IMR-90 (cell line): ENCODE measurements at regions not wholly inside any gene's neighbourhood (a gene's known extent, or its start where the extent isn't known, plus 50 kb on each side); places are given as distances from the start of the nearest gene placed in this dataset.

ENCODE experiments used
- ATAC-seq: fragments of 200-7000 bp; cut with Tn5 transposase; 2 replicates; pipeline ENCODE4 v1.9.1; 2020; ENCODE audit warnings: low read depth, mild to moderate bottlenecking, moderate library complexity
- BruUV-seq: library from RNA; stranded (reverse); fragments of 400-500 nt; replicated peaks from 2 replicates; lab custom pipeline; 2021; lab: Mats Ljungman, UMichigan
- CTCF ChIA-PET: fragments of 300-600 bp; formaldehyde crosslinking; extraction: SDS; loops from one replicate; lab custom pipeline; 2021; ENCODE audit warnings: antibody characterized with exemption; lab: Yijun Ruan, JAX
- POLR2A ChIA-PET: fragments of 300-600 bp; sonication (Branson Sonifier 250); formaldehyde crosslinking; loops from one replicate; lab custom pipeline; 2022; ENCODE audit warnings: antibody characterized with exemption; ENCODE audit not compliant: unreplicated experiment; lab: Charles Lee
- DNase-seq: peaks from one replicate; pipeline ENCODE4 v3.0.0; 2013
- H2AFZ ChIP-seq: replicated peaks from 2 replicates; pipeline ENCODE3; 2013; ENCODE audit warnings: low read length, mild to moderate bottlenecking; ENCODE audit not compliant: poor library complexity
- H2AK5ac ChIP-seq: 2 replicates; pipeline ENCODE4 v1.6.1; 2013; ENCODE audit warnings: low read depth, low read length, inconsistent platforms
- H2AK9ac ChIP-seq: replicated peaks from 2 replicates; pipeline ENCODE3; 2013; ENCODE audit warnings: mild to moderate bottlenecking, low read depth, low read length, moderate library complexity; ENCODE audit not compliant: poor library complexity
- H2BK120ac ChIP-seq: 2 replicates; pipeline ENCODE4 v1.6.1; 2013; ENCODE audit warnings: low read depth, low read length, inconsistent platforms
- H2BK15ac ChIP-seq: 3 replicates; pipeline ENCODE4 v1.6.1; 2013; ENCODE audit warnings: low read depth, low read length, inconsistent platforms
- H2BK20ac ChIP-seq: 2 replicates; pipeline ENCODE4 v1.6.1; 2013; ENCODE audit warnings: low read depth, mild to moderate bottlenecking, inconsistent platforms, low read length, moderate library complexity
- H2BK5ac ChIP-seq: 2 replicates; pipeline ENCODE4 v1.6.1; 2013; ENCODE audit warnings: mild to moderate bottlenecking, low read depth, low read length, inconsistent platforms; ENCODE audit not compliant: poor library complexity, severe bottlenecking
- H3K14ac ChIP-seq: replicated peaks from 2 replicates; pipeline ENCODE4 v1.6.1; 2013; ENCODE audit warnings: low read depth, low read length, inconsistent platforms
- H3K18ac ChIP-seq: 2 replicates; pipeline ENCODE4 v1.6.1; 2013; ENCODE audit warnings: low read depth, low read length, control low read depth
- H3K23ac ChIP-seq: 2 replicates; pipeline ENCODE4 v1.6.1; 2013; ENCODE audit warnings: low read depth, low read length, inconsistent platforms
- H3K27ac ChIP-seq: 2 replicates; pipeline ENCODE4 v1.5.1; 2013; ENCODE audit warnings: mild to moderate bottlenecking, control low read depth, low read length; ENCODE audit not compliant: insufficient read depth
- H3K27me3 ChIP-seq: 2 replicates; pipeline ENCODE4 v1.6.1; 2013; ENCODE audit warnings: low read length; ENCODE audit not compliant: control insufficient read depth, insufficient read depth
- H3K36me3 ChIP-seq: 2 replicates; pipeline ENCODE4 v1.6.1; 2013; ENCODE audit warnings: low read length, mixed read lengths; ENCODE audit not compliant: control insufficient read depth, insufficient read depth
- H3K4ac ChIP-seq: 2 replicates; pipeline ENCODE4 v1.6.1; 2013; ENCODE audit warnings: low read depth, low read length, inconsistent platforms
- H3K4me1 ChIP-seq: 2 replicates; pipeline ENCODE4 v1.6.1; 2013; ENCODE audit warnings: low read length, mixed read lengths; ENCODE audit not compliant: control insufficient read depth, insufficient read depth
- H3K4me2 ChIP-seq: 2 replicates; pipeline ENCODE4 v1.6.1; 2013; ENCODE audit warnings: low read depth, mild to moderate bottlenecking, control low read depth, low read length, moderate library complexity
- H3K4me3 ChIP-seq: 2 replicates; pipeline ENCODE4 v1.5.1; 2013; ENCODE audit warnings: low read depth, mild to moderate bottlenecking, control low read depth, low read length, moderate library complexity; ENCODE audit not compliant: insufficient read depth
- H3K56ac ChIP-seq: 2 replicates; pipeline ENCODE4 v1.6.1; 2013; ENCODE audit warnings: low read length, inconsistent platforms; ENCODE audit not compliant: insufficient read depth; ENCODE audit errors: extremely low read depth
- H3K79me1 ChIP-seq, 2 experiments: 2 replicates each; pipeline ENCODE4 v1.6.1; 2013; ENCODE audit warnings: low read length in 2 of 2, inconsistent platforms in 1 of 2, low read depth in 1 of 2
- H3K9ac ChIP-seq: 2 replicates; pipeline ENCODE4 v1.6.1; 2013; ENCODE audit warnings: low read depth, low read length, control low read depth
- H3K9me1 ChIP-seq: 2 replicates; pipeline ENCODE4 v1.6.1; 2013; ENCODE audit warnings: low read length, inconsistent platforms; ENCODE audit not compliant: insufficient read depth
- H3K9me3 ChIP-seq: 2 replicates; pipeline ENCODE4 v1.6.1; 2013; ENCODE audit warnings: low read length; ENCODE audit not compliant: control insufficient read depth, insufficient read depth
- H4K20me1 ChIP-seq: 2 replicates; pipeline ENCODE4 v1.6.1; 2013; ENCODE audit warnings: low read length, inconsistent platforms; ENCODE audit not compliant: insufficient read depth
- H4K5ac ChIP-seq: 2 replicates; pipeline ENCODE4 v1.6.1; 2013; ENCODE audit warnings: mild to moderate bottlenecking, low read depth, low read length, control low read depth
- H4K8ac ChIP-seq, 2 experiments: 2 replicates each; pipeline ENCODE4 v1.6.1; 2013; ENCODE audit warnings: low read depth in 2 of 2, low read length in 2 of 2, control low read depth in 1 of 2, inconsistent platforms in 1 of 2
- H4K91ac ChIP-seq: 2 replicates; pipeline ENCODE4 v1.6.1; 2013; ENCODE audit warnings: low read depth, low read length, inconsistent platforms; ENCODE audit not compliant: insufficient read depth
- BHLHE40 ChIP-seq: fragments of 150-350 bp; IDR thresholded peaks from 2 replicates; pipeline ENCODE4 v1.6.1; 2016; ENCODE audit warnings: mild to moderate bottlenecking, low read depth, low read length
- CEBPB ChIP-seq: IDR thresholded peaks from 2 replicates; pipeline ENCODE4 v1.6.1; 2012; ENCODE audit warnings: low read depth, low read length, improper control_type of control experiment
- CHD1 ChIP-seq: IDR thresholded peaks from 2 replicates; pipeline ENCODE4 v1.6.1; 2012; ENCODE audit warnings: low read depth, low read length, improper control_type of control experiment
- CTCF ChIP-seq: conservative IDR thresholded peaks from 2 replicates; pipeline ENCODE4 v1.5.1; 2012; ENCODE audit warnings: mild to moderate bottlenecking, low read depth, low read length, improper control_type of control experiment
- ELK1 ChIP-seq: fragments of 150-350 bp; IDR thresholded peaks from 2 replicates; pipeline ENCODE4 v1.6.1; 2016; ENCODE audit warnings: low read depth, mild to moderate bottlenecking, low read length, moderate library complexity, borderline replicate concordance
- FOS ChIP-seq: fragments of 150-350 bp; IDR thresholded peaks from 2 replicates; pipeline ENCODE4 v1.6.1; 2016; ENCODE audit warnings: low read depth, low read length
- MAFK ChIP-seq: IDR thresholded peaks from 2 replicates; pipeline ENCODE4 v1.6.1; 2012; ENCODE audit warnings: low read depth, low read length, improper control_type of control experiment
- MAZ ChIP-seq: IDR thresholded peaks from 2 replicates; pipeline ENCODE4 v1.6.1; 2012; ENCODE audit warnings: low read depth, mild to moderate bottlenecking, low read length, improper control_type of control experiment, moderate library complexity, borderline replicate concordance
- MXI1 ChIP-seq: IDR thresholded peaks from 2 replicates; pipeline ENCODE4 v1.6.1; 2012; ENCODE audit warnings: low read depth, mild to moderate bottlenecking, low read length, moderate library complexity, borderline replicate concordance
- NFE2L2 ChIP-seq: fragments of 150-350 bp; IDR thresholded peaks from 2 replicates; pipeline ENCODE4 v1.6.1; 2016; ENCODE audit warnings: low read depth, mild to moderate bottlenecking, low read length
- POLR2A ChIP-seq: IDR thresholded peaks from 2 replicates; pipeline ENCODE4 v1.6.1; 2012; ENCODE audit warnings: mild to moderate bottlenecking, low read depth, low read length
- RAD21 ChIP-seq: IDR thresholded peaks from 2 replicates; pipeline ENCODE4 v1.6.1; 2012; ENCODE audit warnings: low read length, improper control_type of control experiment
- RCOR1 ChIP-seq: IDR thresholded peaks from 2 replicates; pipeline ENCODE4 v1.6.1; 2012; ENCODE audit warnings: mild to moderate bottlenecking, low read length, improper control_type of control experiment; ENCODE audit not compliant: insufficient replicate concordance
- RFX5 ChIP-seq: IDR thresholded peaks from 2 replicates; pipeline ENCODE4 v1.8.0; 2012; ENCODE audit warnings: low read depth, mild to moderate bottlenecking, low read length, moderate library complexity
- SMC3 ChIP-seq: fragments of 150-350 bp; IDR thresholded peaks from 2 replicates; pipeline ENCODE4 v1.6.1; 2016; ENCODE audit warnings: low read depth, mild to moderate bottlenecking, antibody characterized with exemption, low read length, moderate library complexity
- USF2 ChIP-seq: fragments of 150-350 bp; IDR thresholded peaks from 2 replicates; pipeline ENCODE4 v1.6.1; 2017; ENCODE audit warnings: mild to moderate bottlenecking, antibody characterized with exemption, low read length, low read depth
- WGBS, 2 experiments: methylation state at CpG; one replicate each; pipeline versions ENCODE4 v1.1.5 to v1.1.7; 2013; ENCODE audit warnings: missing lambda C conversion rate in 2 of 2; ENCODE audit not compliant: insufficient read length in 1 of 2; ENCODE audit errors: extremely low coverage in 2 of 2; 5-methylcytosine and 5-hydroxymethylcytosine counted together
- dilution Hi-C: fragments of 300-500 bp; cut with HindIII; formaldehyde crosslinking; loops from one replicate; pipeline ENCODE4 v1.14.3; 2018; ENCODE audit warnings: low sequenced_read_pairs; ENCODE audit not compliant: unreplicated experiment
- in situ Hi-C: fragments of 300-500 bp; cut with MboI; formaldehyde crosslinking; loops from 3 replicates; pipeline ENCODE4 v1.14.3; 2019; ENCODE audit warnings: low sequenced_read_pairs, inconsistent platforms, mixed read lengths
- intact Hi-C: fragments of 100-400 bp; cut with micrococcal nuclease; formaldehyde crosslinking; loops from 2 replicates; pipeline ENCODE4 v1.10.0; 2022

GRCh38 chr4:157791236-157791635, 381.6 kb downstream of the GASK1B start:
- Histone ChIP-seq H2AK5ac (no peak overlapping the region), H4K91ac (no peak overlapping the region), H2AK9ac (no peak overlapping the region), H3K9me3 (peaks cover 5% of the 10 kb centered on the region; the same call in 1 of the 2 replicates), H3K4me1 (no peaks in the 10 kb centered on the region), H3K4me3 (no peak overlapping the region), H3K56ac (no peak overlapping the region), H4K20me1 (no peaks in the 10 kb centered on the region), H3K23ac (no peak overlapping the region), H3K27ac (no peak overlapping the region), H3K36me3 (no peaks in the 10 kb centered on the region), H2BK15ac (no peak overlapping the region), H2BK20ac (no peak overlapping the region), H3K14ac (no peak overlapping the region), H2AFZ (no peak overlapping the region), H4K8ac (no peak overlapping the region), H2BK5ac (no peak overlapping the region), H3K79me1 (no peaks in the 10 kb centered on the region), H3K4me2 (no peak overlapping the region), H3K9ac (no peak overlapping the region), H3K27me3 (no peaks in the 10 kb centered on the region), H3K18ac (no peak overlapping the region), H3K4ac (no peak overlapping the region), H2BK120ac (no peak overlapping the region), H4K5ac (no peak overlapping the region), H3K9me1 (no peaks in the 10 kb centered on the region)
- TF ChIP-seq CHD1, result no peak
- TF ChIP-seq CTCF, result no peak
- TF ChIP-seq FOS, result no peak
- TF ChIP-seq BHLHE40, result no peak
- TF ChIP-seq ELK1, result no peak
- TF ChIP-seq SMC3, result no peak
- no peak for TF ChIP-seq RAD21
- TF ChIP-seq POLR2A, result no peak
- no peak for TF ChIP-seq CEBPB
- no peak for TF ChIP-seq MAZ
- TF ChIP-seq MXI1, result no peak
- no peak for TF ChIP-seq USF2
- no peak for TF ChIP-seq MAFK
- TF ChIP-seq NFE2L2, result no peak
- no peak for TF ChIP-seq RCOR1
- TF ChIP-seq RFX5, result no peak
- CTCF ChIA-PET, result no interaction called here
- no TSS peak for BruUV-seq
- intact Hi-C loops, result no loop called here
- POLR2A ChIA-PET, result no interaction called here
- dilution Hi-C loops, result no loop called here
- DNase-seq (no peak), ATAC-seq (no peak)
- no CpG with 5 or more reads among the region's 1 CpG for WGBS, 2 experiments
- in situ Hi-C loops, result no loop called here
